GM12865 (cell line): ENCODE measurements at regions not wholly inside any gene's neighbourhood (a gene's known extent, or its start where the extent isn't known, plus 50 kb on each side); places are given as distances from the start of the nearest gene placed in this dataset.

Experiments used
- DNase-seq: peaks from one replicate; pipeline ENCODE4 v3.0.0; 2010; ENCODE audit warnings: low read depth
- H3K4me3 ChIP-seq: 2 replicates; pipeline ENCODE4 v1.5.1; 2011; ENCODE audit warnings: mild to moderate bottlenecking, low read depth, low read length, control low read depth
- CTCF ChIP-seq: IDR thresholded peaks from 2 replicates; pipeline ENCODE4 v1.5.1; 2011; ENCODE audit warnings: low read length, control low read depth, low read depth, inconsistent platforms; ENCODE audit not compliant: insufficient read depth; ENCODE audit errors: missing control alignments

- TF ChIP-seq CTCF, result no peak
- DNase-seq, result no peak
- no peak overlapping the region for H3K4me3 ChIP-seq
Measured at GRCh38 chr7:13702251-13702650, 287.2 kb downstream of the ETV1 start.

- no peak for TF ChIP-seq CTCF
Measured at GRCh38 chr7:13708670-13709069, 280.8 kb downstream of the ETV1 start.

GRCh38 chr7:13713092-13713491, 276.4 kb downstream of the ETV1 start:
- DNase-seq, result no peak
- TF ChIP-seq CTCF, result no peak
- H3K4me3 ChIP-seq, result no peak overlapping the region

More at GRCh38 chr7:13708670-13709069, 280.8 kb downstream of the ETV1 start:
- no peak for DNase-seq
- no peak overlapping the region for H3K4me3 ChIP-seq

- no peak overlapping the region for H3K4me3 ChIP-seq
- TF ChIP-seq CTCF, result no peak
- DNase-seq, result no peak
Measured at GRCh38 chr7:13715534-13715933, 273.9 kb downstream of the ETV1 start.

- DNase-seq, result no peak
Measured at GRCh38 chr7:13717031-13717430, 272.4 kb downstream of the ETV1 start.

GRCh38 chr7:13724191-13724976, 265.1 kb downstream of the ETV1 start:
- TF ChIP-seq CTCF, result no peak
- DNase-seq, result no peak

More at GRCh38 chr7:13717031-13717430, 272.4 kb downstream of the ETV1 start:
- TF ChIP-seq CTCF, result no peak
- H3K4me3 ChIP-seq, result no peak overlapping the region

More at GRCh38 chr7:13724191-13724976, 265.1 kb downstream of the ETV1 start:
- no peak overlapping the region for H3K4me3 ChIP-seq
